Lung microvascular endothelial cell (primary cell): ENCODE measurements at regions not wholly inside any gene's neighbourhood (a gene's known extent, or its start where the extent isn't known, plus 50 kb on each side); places are given as distances from the start of the nearest gene placed in this dataset.

Source experiments
- DNase-seq, 2 donors: peaks; one replicate each; pipeline versions ENCODE4 v3.0.0 to v3.0.0-alpha.2; 2010; ENCODE audit warnings: low read depth in 2 of 2

DNA sequence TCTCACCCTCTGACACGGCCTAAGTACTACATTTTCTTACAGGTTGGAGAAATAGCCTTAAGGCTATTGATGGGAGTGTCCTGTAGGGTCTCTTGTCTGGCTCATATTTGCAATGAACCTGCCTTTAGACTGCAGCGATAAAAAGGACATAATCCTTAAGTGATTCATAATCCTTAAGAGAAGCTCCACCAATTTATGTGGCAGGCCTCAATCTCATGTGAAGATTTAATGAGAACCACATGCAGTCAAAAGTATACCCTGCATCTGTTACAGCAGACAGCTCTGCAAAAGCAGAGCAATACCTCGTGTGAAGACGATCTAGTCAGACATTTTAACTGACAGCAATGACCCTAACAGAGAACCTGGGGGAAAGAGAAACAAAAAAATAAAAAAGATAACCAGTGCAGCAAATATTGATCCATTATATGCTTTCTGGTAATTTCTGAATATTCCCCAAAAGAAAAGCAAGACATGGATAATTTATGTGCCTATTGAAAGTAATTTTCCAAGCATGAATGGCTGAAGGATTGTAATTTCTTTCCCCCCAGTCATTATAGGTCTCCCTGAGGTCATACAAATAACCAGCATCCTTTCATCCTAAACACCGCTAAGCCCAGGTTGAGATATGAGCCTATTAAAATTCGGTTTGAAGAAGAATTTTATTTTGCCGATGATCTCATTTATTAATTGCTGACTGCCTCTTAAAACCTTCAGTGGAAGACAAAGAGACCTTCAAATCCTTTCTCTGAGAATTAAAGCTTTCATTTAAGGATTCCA is 321.8 kb upstream of the NBEA start:
- DNase-seq, result no peak

- no peak for DNase-seq
These were observed 321.2 kb upstream of the NBEA start for GRCh38 chr13:34620862-34621261.

GRCh38 chr13:34623331-34623730 is 318.7 kb upstream of the NBEA start:
- no peak for DNase-seq

GRCh38 chr13:34627509-34628208 is 314.4 kb upstream of the NBEA start:
- DNase-seq, result no peak

DNA sequence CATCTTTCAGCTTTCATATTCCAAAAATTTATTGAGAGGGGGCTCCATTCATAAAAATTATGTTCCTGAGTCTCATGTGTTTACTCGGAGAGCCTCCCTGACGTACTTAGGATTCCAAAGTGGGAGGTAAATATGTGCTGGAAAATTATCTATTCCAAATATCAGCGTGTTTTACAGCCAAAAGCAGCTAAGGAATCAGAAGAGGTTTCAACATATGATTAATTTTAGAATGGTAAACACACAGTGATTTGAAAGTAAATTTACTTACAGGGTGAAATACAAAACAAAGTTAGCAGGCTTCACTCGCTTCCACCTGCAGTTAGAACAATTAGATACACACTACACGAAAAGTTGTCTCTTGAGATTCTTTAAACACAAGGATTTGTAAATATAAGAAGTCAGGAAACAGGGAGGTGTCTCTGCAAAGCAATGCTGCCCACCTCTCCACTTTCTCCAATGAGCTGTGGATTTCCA is 313.8 kb upstream of the NBEA start:
- DNase-seq, result no peak

DNA sequence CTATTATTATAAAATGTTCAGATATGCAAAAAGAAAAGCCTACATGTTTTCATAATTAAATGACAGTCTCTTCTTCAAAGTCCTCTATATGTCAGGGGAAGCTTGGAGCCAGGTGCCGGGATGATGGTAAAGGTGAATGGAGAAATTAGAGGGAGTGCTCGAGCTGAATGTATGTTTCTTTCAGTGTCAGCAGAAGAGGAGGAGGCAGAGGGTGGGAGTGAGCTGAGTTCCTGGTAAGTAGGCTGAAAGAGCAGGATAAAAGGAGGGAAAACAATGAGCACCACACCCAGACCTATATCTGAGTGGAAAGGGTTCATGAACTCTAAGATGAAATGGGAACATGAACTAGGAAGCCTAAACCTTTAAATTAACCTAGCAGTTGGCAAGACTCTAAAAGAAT is 307.6 kb upstream of the NBEA start:
- DNase-seq, result no peak

- DNase-seq, result no peak
These were observed 304.9 kb upstream of the NBEA start for GRCh38 chr13:34637138-34637537.

DNA sequence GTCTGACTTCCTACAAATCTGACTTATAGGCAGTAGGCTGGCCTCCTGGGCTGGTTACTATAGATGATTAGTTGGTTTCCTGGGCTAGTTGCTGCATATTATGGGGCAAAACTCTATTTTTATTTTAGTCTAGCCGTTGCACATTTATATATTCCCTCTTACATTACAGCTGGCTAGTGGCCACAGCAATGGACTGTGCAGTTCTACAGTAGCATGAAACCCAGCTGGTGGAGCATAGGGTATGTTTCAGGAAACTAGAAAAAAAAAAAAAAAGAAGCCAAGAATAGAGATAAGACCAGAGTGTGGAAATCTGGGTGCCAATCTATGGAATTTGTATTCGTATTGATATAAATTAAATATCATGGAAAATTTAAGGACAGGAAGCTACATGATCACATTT is 304.4 kb upstream of the NBEA start:
- no peak for DNase-seq

- no peak for DNase-seq
These were observed 303.2 kb upstream of the NBEA start for GRCh38 chr13:34638897-34639296.

DNA sequence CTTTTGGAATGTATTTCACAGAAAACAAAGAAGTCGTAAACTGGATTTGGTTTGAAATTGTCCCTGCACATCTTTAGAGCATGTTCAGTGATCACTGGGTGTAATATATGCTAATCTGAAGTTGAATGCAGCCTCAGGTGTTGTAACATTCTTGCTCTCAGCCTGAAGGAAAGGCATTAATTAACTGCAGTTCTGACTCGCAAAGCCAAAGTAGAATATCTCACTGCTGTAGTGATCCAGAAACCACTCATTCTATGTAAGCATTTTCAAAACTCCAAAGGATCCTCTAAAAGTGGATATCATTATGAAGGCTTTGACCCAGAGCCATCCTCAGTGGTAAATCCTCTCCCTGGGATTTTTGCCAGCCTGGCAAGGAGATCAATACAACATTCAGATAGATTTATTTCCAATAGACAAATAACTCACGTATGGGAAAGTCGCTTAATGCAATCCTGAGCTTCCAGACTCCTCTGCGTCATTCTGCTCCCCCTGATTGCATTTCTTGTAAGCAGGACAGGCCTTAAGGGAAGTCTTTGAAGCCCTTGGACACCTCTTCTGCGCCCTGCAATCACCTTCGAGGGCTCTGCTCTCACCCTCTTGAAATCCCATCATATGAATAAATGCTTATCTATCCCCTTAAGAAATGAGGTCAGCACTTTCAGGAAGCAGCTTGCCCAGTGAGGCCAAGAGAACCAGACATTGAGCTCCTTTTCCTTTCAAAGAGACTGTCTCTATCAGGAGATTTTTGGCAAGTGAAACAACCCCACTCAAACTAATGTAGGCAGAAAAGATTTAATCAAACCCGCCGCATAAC is 301.7 kb upstream of the NBEA start:
- no peak for DNase-seq

GRCh38 chr13:34640993-34641330 is 301.1 kb upstream of the NBEA start:
- no peak for DNase-seq

DNA sequence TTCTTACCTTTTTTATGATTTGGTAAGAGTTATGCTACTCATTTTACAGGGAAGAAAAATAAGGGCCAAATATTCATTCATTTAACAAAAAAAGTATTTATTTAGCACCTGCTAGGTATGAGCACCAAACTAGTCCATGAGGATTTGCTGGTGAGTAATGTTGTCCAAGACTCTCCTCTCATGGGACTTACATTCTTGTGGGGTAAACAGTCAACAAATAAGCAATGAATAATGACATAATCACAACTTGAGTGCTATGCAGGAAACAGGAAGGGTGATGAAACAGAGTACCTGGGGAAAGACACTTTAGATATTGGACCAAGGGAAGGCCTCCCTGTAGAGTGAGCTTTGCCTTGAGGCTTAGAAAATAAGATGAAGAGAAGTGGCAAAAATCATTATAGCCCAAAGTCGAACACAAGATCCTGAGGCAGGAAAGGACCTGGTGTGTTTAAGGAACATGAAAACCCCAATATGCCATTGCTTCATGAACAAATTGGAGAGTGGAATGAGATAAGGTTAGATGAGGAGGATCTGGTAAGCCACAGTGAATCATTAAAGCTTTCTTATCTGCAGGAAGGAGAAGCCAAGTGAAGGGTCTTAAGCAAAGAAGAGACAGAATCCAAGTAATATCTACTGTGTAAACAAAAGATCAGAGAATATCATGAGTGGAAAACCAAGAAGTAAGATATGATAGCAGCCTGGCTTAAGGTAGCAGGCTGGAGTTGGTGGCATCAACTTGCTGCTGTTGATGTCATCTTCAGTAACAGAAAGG is 294.5 kb upstream of the NBEA start:
- DNase-seq, result no peak

DNA sequence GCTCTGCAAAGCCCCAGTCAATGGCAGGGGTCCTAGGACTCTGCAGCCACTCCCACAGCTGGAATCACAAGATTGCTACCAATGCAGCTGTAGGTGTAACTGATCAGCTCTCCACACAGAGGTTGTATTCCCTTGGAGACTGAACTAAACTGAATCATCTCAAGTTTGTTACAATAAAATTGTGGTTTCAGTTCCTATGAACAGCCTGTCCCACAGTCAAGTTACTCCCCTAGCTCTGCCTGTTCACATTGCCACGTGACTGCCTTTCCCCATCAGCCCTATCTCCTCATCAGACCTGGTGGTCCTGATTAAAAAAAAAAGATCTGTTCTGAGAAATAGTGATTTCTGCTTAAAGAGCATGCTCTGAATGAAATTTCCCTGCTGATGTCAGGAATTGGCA is 287.9 kb upstream of the NBEA start:
- DNase-seq, result no peak

- DNase-seq, result no peak
These were observed 287.4 kb upstream of the NBEA start for GRCh38 chr13:34654647-34655046.

GRCh38 chr13:34655554-34655953 is 286.5 kb upstream of the NBEA start:
- no peak for DNase-seq

GRCh38 chr13:34657716-34658115 is 284.4 kb upstream of the NBEA start:
- no peak for DNase-seq

GRCh38 chr13:34667286-34668218 is 274.5 kb upstream of the NBEA start:
- DNase-seq, result no peak

DNA sequence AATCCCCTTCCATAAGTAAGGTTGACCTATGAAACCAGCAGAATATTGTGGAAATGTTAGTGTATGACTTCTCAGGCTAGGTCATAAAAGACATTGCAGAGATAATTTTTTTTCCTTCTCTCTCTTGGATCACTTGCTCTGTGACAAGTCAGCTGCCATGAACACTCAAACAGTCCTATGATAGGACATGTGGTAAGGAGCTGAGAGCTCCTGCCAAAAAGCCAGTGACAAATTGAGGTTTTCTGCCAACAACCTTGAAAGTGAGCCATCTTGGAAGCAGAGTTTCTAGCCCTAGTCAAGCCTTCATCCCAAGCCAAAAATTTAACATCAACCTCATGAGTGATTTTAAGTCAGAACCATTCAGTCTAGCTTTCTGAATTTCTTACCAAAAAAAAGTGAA is 270.9 kb upstream of the NBEA start:
- DNase-seq, result no peak

- DNase-seq, result no peak
These were observed 269.4 kb upstream of the NBEA start for GRCh38 chr13:34672631-34673030.

DNA sequence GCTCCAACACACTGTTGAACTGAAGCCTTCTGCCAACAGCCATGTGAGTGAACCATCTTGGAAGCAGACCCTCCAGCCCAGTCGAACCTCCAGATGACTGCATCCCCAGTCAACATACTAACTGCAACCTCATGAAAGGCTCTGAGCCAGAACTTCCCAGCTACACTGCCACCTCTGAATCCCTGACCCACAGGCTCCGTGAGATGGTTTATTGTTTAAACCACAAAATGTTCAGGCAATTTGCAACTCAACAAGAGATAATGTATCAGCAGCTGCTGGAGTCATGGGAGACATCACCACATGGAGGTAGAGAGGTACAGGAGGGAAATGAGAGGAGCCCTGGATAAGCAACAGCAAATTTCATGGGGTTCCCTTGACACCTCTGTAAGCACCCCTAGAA is 266.4 kb upstream of the NBEA start:
- DNase-seq, result no peak

DNA sequence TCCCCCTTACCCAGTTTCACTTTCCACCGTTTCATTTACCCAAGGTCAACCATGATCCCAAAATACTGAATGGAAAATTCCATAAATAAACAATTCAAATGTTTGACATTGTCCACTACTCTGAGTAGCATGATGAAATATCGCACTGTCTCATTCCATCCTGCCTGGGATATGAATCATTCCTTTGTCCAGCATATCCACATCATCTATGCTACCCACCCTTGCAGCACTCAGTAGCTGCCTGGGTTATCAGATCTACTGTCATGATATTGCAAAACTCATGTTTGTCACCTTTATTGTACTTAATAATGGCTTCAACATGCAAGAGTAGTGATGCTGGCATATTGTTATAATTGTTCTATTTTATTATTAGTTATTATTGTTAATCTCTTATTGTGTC is 263.9 kb upstream of the NBEA start:
- peak; percentile 52 to 68 for DNase-seq
